K562 (cell line): ENCODE measurements at regions not wholly inside any gene's neighbourhood (a gene's known extent, or its start where the extent isn't known, plus 50 kb on each side); places are given as distances from the start of the nearest gene placed in this dataset.

Experiments used
- CHD2 ChIP-seq: IDR thresholded peaks from 2 replicates; pipeline ENCODE4 v1.6.1; 2011; ENCODE audit warnings: low read depth, low read length
- DPF2 ChIP-seq: fragments of 450-650 bp; IDR thresholded peaks from 2 replicates; pipeline ENCODE4 v1.6.1; 2016
- ETV5 ChIP-seq: sonication (generic); formaldehyde crosslinking; IDR thresholded peaks from 2 replicates; pipeline ENCODE4 v1.4.0; 2020; ENCODE audit warnings: low read depth, mild to moderate bottlenecking, missing genetic modification reagents
- HIVEP1 ChIP-seq: fragments of 250-450 bp; sonication (Bioruptor Pico); IDR thresholded peaks from 2 replicates; pipeline ENCODE4 v1.4.0; 2020; ENCODE audit warnings: mild to moderate bottlenecking
- MYNN ChIP-seq, 2 experiments: sonication (generic); formaldehyde crosslinking in 1 of 2; IDR thresholded peaks; 2 replicates each; pipeline versions ENCODE4 v1.5.0 to v1.6.1; 2016 to 2020; ENCODE audit warnings: antibody characterized with exemption in 1 of 2, missing genetic modification reagents in 1 of 2
- NCOR1 ChIP-seq: fragments of 450-650 bp; IDR thresholded peaks from 2 replicates; pipeline ENCODE4 v1.6.1; 2016; ENCODE audit warnings: mild to moderate bottlenecking, moderate library complexity
- NFYB ChIP-seq: IDR thresholded peaks from 2 replicates; pipeline ENCODE4 v1.6.1; 2011; ENCODE audit warnings: mild to moderate bottlenecking, moderate library complexity; ENCODE audit not compliant: insufficient read length; ENCODE audit errors: extremely low read depth
- SREBF1 ChIP-seq: fragments of 150-350 bp; IDR thresholded peaks from 2 replicates; pipeline ENCODE4 v1.6.1; 2014; ENCODE audit warnings: antibody characterized with exemption, low read depth, low read length, borderline replicate concordance
- TEAD4 ChIP-seq, 2 experiments: sonication (generic) in 1 of 2; formaldehyde crosslinking in 1 of 2; IDR thresholded peaks; 2 replicates each; pipeline versions ENCODE4 v1.6.1 to v1.8.0; 2012 to 2022; ENCODE audit warnings: borderline replicate concordance in 1 of 2, inconsistent platforms in 1 of 2, low read length in 1 of 2, mild to moderate bottlenecking in 1 of 2, missing genetic modification reagents in 1 of 2
- TFAM ChIP-seq: fragments of 250-450 bp; sonication (Bioruptor Pico); conservative IDR thresholded peaks from 2 replicates; pipeline ENCODE4 v1.5.0; 2021; ENCODE audit warnings: mild to moderate bottlenecking, moderate library complexity
- ZNF224 ChIP-seq: sonication (generic); formaldehyde crosslinking; IDR thresholded peaks from 2 replicates; pipeline ENCODE4 v1.8.0; 2022; ENCODE audit warnings: mild to moderate bottlenecking, missing genetic modification reagents
- ZNF583 ChIP-seq: fragments of 250-450 bp; sonication (Bioruptor Pico); IDR thresholded peaks from 2 replicates; pipeline ENCODE4 v1.4.0; 2020
- ZNF75A ChIP-seq: fragments of 450-650 bp; formaldehyde crosslinking; IDR thresholded peaks from 2 replicates; pipeline ENCODE4 v1.4.0; 2020; ENCODE audit warnings: mild to moderate bottlenecking
- TF ChIP-seq, protein P1 (sequence below), 2 experiments: IDR thresholded peaks; 2 replicates each; pipeline ENCODE4 v1.6.1; 2012; ENCODE audit warnings: improper control_type of control experiment in 2 of 2, low read depth in 2 of 2, low read length in 2 of 2, borderline replicate concordance in 1 of 2

DNA sequence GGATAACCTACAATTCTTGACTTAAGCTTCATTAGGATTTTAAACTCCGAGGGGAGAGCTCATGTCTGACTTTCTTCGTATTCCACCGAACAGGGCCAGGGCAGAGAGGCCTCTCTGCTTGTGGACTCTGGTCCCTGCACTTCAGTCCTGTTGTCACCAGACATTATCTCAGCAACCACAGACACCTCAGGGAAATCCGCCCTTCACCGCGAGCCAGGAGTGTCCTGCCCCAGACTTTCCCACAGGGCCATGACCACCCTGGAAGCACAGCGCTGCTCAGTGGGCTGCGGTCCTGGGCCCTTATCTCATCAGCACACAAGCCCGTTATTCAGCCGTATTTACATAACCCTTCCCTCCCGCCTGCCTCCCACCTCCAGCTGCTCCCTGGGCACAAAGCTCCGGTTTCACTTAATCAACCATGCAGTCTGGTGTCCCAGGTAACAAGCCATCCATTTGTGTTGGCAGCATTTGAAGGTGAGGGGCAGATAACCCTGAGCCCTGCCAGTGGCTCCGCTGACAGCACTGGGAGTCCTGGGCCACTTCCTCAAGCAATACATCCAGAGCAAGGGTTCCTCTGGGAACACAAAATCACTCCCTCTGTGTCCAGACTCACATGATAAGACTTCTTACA lies 122.8 kb upstream of the RAB4A start (continued):
- TF ChIP-seq TEAD4 (IDR thresholded peaks at IDR 0.05; ENCODE audit: low read length) (peak; percentile 93), TEAD4 (CRISPR knock-in tag; IDR thresholded peaks at IDR 0.05; ENCODE audit: borderline replicate concordance) (no peak), NFYB (no peak), ZNF224 (CRISPR knock-in tag) (no peak), ZNF583 (CRISPR knock-in tag) (peak; percentile 44; the same call in 1 of the 2 replicates), HIVEP1 (CRISPR knock-in tag) (no peak), DPF2 (peak; percentile 85), TFAM (no peak), ZNF75A (CRISPR knock-in tag) (peak; percentile 87), ETV5 (CRISPR knock-in tag) (peak; percentile 70), CHD2 (no peak), SREBF1 (no peak), MYNN (IDR thresholded peaks at IDR 0.05) (peak; percentile 72), MYNN (CRISPR knock-in tag; IDR thresholded peaks at IDR 0.05) (no peak), NCOR1 (peak; percentile 91)
- TF ChIP-seq, protein P1, sequence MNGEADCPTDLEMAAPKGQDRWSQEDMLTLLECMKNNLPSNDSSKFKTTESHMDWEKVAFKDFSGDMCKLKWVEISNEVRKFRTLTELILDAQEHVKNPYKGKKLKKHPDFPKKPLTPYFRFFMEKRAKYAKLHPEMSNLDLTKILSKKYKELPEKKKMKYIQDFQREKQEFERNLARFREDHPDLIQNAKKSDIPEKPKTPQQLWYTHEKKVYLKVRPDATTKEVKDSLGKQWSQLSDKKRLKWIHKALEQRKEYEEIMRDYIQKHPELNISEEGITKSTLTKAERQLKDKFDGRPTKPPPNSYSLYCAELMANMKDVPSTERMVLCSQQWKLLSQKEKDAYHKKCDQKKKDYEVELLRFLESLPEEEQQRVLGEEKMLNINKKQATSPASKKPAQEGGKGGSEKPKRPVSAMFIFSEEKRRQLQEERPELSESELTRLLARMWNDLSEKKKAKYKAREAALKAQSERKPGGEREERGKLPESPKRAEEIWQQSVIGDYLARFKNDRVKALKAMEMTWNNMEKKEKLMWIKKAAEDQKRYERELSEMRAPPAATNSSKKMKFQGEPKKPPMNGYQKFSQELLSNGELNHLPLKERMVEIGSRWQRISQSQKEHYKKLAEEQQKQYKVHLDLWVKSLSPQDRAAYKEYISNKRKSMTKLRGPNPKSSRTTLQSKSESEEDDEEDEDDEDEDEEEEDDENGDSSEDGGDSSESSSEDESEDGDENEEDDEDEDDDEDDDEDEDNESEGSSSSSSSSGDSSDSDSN (IDR thresholded peaks at IDR 0.05; ENCODE audit: borderline replicate concordance in 1 of 2, low read depth in 2 of 2, low read length in 2 of 2), result 0 out of 4 replicates have a peak, but pooled peaks of 1 of the 2 experiments have one; percentile 19
- TF ChIP-seq, all 486 proteins: peak for 90
